Mesenchymal stem cell (in vitro differentiated cells and primary cell): ENCODE measurements at regions not wholly inside any gene's neighbourhood (a gene's known extent, or its start where the extent isn't known, plus 50 kb on each side); places are given as distances from the start of the nearest gene placed in this dataset.

Experiments
- DNase-seq: peaks from one replicate; pipeline ENCODE4 v3.0.0-alpha.2; 2013
- H2AFZ ChIP-seq: one replicate; pipeline ENCODE4 v1.6.1; 2013; ENCODE audit warnings: low read depth, mild to moderate bottlenecking, control low read depth, inconsistent platforms, low read length, moderate library complexity
- H2AK5ac ChIP-seq: 2 replicates; pipeline ENCODE4 v1.6.1; 2013; ENCODE audit warnings: low read length, moderate library complexity, mild to moderate bottlenecking, inconsistent platforms; ENCODE audit not compliant: severe bottlenecking
- H2BK120ac ChIP-seq: one replicate; pipeline ENCODE4 v1.6.1; 2013; ENCODE audit warnings: low read depth, mild to moderate bottlenecking, inconsistent platforms, low read length, moderate library complexity
- H2BK12ac ChIP-seq, 2 experiments: one replicate each; pipeline ENCODE4 v1.6.1; 2013; ENCODE audit warnings: inconsistent platforms in 2 of 2, low read length in 2 of 2, mild to moderate bottlenecking in 2 of 2, moderate library complexity in 2 of 2, control low read depth in 1 of 2
- H2BK15ac ChIP-seq: one replicate; pipeline ENCODE4 v1.6.1; 2013; ENCODE audit warnings: mild to moderate bottlenecking, low read depth, inconsistent platforms; ENCODE audit not compliant: poor library complexity, severe bottlenecking
- H2BK5ac ChIP-seq: 2 replicates; pipeline ENCODE4 v1.6.1; 2013; ENCODE audit warnings: low read depth, mild to moderate bottlenecking, low read length, control low read depth, inconsistent platforms; ENCODE audit not compliant: poor library complexity, severe bottlenecking
- H3K14ac ChIP-seq, 2 experiments: one replicate each; pipeline ENCODE4 v1.6.1; 2013; ENCODE audit warnings: inconsistent platforms in 2 of 2, low read length in 2 of 2, control low read depth in 1 of 2, mild to moderate bottlenecking in 1 of 2, moderate library complexity in 1 of 2
- H3K18ac ChIP-seq, 2 experiments: one replicate each; pipeline ENCODE4 v1.6.1; 2013; ENCODE audit warnings: inconsistent platforms in 2 of 2, low read length in 2 of 2, control low read depth in 1 of 2, low read depth in 1 of 2, mild to moderate bottlenecking in 1 of 2
- H3K23ac ChIP-seq, 2 experiments: one replicate each; pipeline ENCODE4 v1.6.1; 2013; ENCODE audit warnings: inconsistent platforms in 2 of 2, low read length in 2 of 2, mild to moderate bottlenecking in 2 of 2, moderate library complexity in 2 of 2, control low read depth in 1 of 2
- H3K27ac ChIP-seq: 2 replicates; pipeline ENCODE4 v1.5.1; 2013; ENCODE audit warnings: mild to moderate bottlenecking, moderate library complexity, low read length, control low read depth, inconsistent platforms; ENCODE audit not compliant: poor library complexity, severe bottlenecking
- H3K27me3 ChIP-seq, 2 experiments: 2 replicates each; pipeline versions ENCODE4 v1.6.1 to v1.7.0; 2013; ENCODE audit warnings: low read length in 2 of 2, mild to moderate bottlenecking in 2 of 2, moderate library complexity in 2 of 2, control low read depth in 1 of 2, inconsistent platforms in 1 of 2; ENCODE audit not compliant: control insufficient read depth in 1 of 2, insufficient read depth in 1 of 2
- H3K36me3 ChIP-seq, 2 experiments: 2 replicates each; pipeline versions ENCODE4 v1.6.1 to v1.7.0; 2013; ENCODE audit warnings: low read length in 2 of 2, control low read depth in 1 of 2, inconsistent platforms in 1 of 2, low read depth in 1 of 2, mild to moderate bottlenecking in 1 of 2; ENCODE audit not compliant: insufficient read depth in 2 of 2, control insufficient read depth in 1 of 2
- H3K4ac ChIP-seq, 2 experiments: one replicate each; pipeline ENCODE4 v1.6.1; 2013; ENCODE audit warnings: inconsistent platforms in 2 of 2, low read length in 2 of 2, mild to moderate bottlenecking in 2 of 2, moderate library complexity in 2 of 2, control low read depth in 1 of 2, low read depth in 1 of 2
- H3K4me1 ChIP-seq: 2 replicates; pipeline ENCODE4 v1.6.1; 2013; ENCODE audit warnings: low read depth, low read length, control low read depth; ENCODE audit not compliant: control insufficient read depth, insufficient read depth
- H3K4me2 ChIP-seq: 2 replicates; pipeline ENCODE4 v1.6.1; 2013; ENCODE audit warnings: low read length, mild to moderate bottlenecking, inconsistent platforms; ENCODE audit not compliant: poor library complexity, severe bottlenecking
- H3K4me3 ChIP-seq, 2 experiments: 2 replicates each; pipeline versions ENCODE4 v1.5.1 to v1.7.0; 2013; ENCODE audit warnings: low read length in 2 of 2, mild to moderate bottlenecking in 2 of 2, control low read depth in 1 of 2, low read depth in 1 of 2; ENCODE audit not compliant: insufficient read depth in 1 of 2
- H3K79me1 ChIP-seq: replicated peaks from 2 replicates; pipeline ENCODE4 v1.6.1; 2013; ENCODE audit warnings: mild to moderate bottlenecking, control low read depth, low read length, inconsistent platforms; ENCODE audit not compliant: poor library complexity, severe bottlenecking
- H3K9ac ChIP-seq: 2 replicates; pipeline ENCODE4 v1.7.0; 2013; ENCODE audit warnings: mild to moderate bottlenecking, low read length, moderate library complexity
- H3K9me3 ChIP-seq: 2 replicates; pipeline ENCODE4 v1.7.0; 2013; ENCODE audit warnings: mild to moderate bottlenecking, low read length; ENCODE audit not compliant: control insufficient read depth
- H4K8ac ChIP-seq: one replicate; pipeline ENCODE4 v1.6.1; 2013; ENCODE audit warnings: inconsistent platforms, mild to moderate bottlenecking, low read length, moderate library complexity
- H4K91ac ChIP-seq: one replicate; pipeline ENCODE4 v1.6.1; 2013; ENCODE audit warnings: mild to moderate bottlenecking, low read length, inconsistent platforms
- WGBS: methylation state at CpG from one replicate; pipeline ENCODE4 v1.1.7; 2013; ENCODE audit warnings: mixed read lengths; 5-methylcytosine and 5-hydroxymethylcytosine counted together

DNA sequence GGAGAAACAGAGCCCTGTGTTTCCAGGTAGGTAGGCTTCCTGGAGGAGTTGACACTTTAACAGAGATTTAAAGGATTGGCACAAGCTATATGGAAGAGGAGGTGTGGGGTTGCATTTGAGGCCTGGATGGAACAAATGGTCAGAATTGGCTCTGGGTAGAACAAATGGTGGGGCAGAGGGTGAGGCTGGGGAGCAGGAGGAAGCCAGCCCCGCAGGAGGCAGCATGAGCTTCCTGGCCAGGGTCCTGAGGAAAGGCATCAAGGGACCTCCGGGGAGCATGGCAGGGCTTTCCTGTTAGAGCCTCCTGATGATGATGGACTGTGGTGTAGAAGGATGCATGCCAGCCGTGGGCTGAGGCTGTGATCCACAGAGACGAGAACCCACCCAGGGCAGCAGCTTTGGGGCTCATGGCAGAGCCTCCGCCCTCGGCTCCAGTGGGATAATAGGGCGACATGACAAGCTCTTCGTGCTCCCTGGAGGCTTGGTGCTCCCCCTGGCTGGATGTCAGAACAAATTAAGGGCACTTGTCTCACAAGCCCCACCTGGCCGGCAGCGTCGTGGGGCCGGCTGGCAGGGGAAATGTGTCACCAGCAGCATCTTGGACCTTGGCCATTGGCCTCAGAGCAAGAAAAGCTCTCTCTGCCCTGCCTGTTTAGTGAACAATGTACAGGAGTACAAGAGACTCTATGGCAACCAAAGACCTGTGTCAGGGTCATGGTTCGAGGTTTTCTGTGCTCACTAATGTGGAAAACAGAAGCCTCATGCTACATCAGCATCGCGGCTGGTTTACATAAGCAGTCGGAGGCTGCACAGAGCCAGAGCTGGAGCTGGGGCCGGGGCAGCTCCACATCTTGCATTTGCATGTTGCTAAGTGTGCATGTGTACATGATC lies 153.5 kb downstream of the MYCN start:
- WGBS = 70% methylated on average over 17 of the region's 17 CpGs

DNA sequence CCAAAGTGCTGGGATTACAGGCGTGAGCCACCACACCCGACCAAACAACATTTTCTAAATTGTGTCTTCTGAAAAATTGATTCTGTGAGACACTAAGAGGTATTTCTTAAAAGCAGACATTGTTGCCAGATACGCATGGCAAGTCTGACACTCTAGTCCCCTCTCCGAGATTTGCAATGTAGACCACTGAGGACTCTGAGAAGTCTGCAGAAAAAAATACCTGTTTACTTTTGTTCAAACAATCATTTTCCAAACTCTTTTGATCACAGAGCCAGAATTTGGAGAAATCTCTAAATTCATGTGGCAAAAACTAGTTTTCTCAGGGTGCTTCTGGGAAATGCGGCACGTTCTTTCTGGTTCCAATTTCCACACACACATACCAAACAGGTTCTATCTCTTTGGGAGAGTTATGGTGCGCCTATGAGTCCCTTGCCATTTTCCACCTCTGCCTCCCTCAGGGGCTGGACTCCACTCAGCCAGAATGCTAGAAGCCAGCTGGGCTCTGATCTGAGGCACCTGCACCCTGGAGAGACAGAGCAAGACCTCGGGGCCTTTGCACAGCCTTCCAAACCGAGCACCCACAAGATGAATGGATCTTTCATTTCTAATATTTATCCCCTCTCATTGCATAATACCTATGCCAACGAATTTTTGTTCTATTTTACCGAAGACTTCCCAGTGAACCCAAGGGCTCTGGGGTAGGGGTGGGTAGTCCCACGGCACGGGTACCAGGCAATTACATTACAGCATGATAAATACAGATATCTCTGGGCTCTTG lies 152.7 kb downstream of the MYCN start:
- Histone ChIP-seq H2BK5ac (no peak overlapping the region), H3K4ac (no peak overlapping the region), H3K9me3 (no peaks in the 10 kb centered on the region)

More for the DNA sequence above, 153.5 kb downstream of the MYCN start:
- Histone ChIP-seq H3K23ac (no peak overlapping the region), H3K18ac (no peak overlapping the region), H3K14ac (no peak overlapping the region), H2AFZ (no peak overlapping the region), H2BK12ac (no peak overlapping the region), H3K4me3 (no peak overlapping the region), H3K79me1 (no peaks in the 10 kb centered on the region), H4K91ac (no peak overlapping the region), H2AK5ac (no peak overlapping the region), H3K4ac (no peak overlapping the region), H3K27me3 (no peaks in the 10 kb centered on the region), H2BK15ac (no peak overlapping the region), H2BK120ac (no peak overlapping the region), H3K4me1 (no peaks in the 10 kb centered on the region), H3K27ac (no peak overlapping the region), H2BK5ac (no peak overlapping the region), H4K8ac (no peak overlapping the region), H3K4me2 (no peak overlapping the region), H3K36me3 (no peaks in the 10 kb centered on the region), H3K9ac (no peak overlapping the region), H3K9me3 (no peaks in the 10 kb centered on the region)
- no peak for DNase-seq

DNA sequence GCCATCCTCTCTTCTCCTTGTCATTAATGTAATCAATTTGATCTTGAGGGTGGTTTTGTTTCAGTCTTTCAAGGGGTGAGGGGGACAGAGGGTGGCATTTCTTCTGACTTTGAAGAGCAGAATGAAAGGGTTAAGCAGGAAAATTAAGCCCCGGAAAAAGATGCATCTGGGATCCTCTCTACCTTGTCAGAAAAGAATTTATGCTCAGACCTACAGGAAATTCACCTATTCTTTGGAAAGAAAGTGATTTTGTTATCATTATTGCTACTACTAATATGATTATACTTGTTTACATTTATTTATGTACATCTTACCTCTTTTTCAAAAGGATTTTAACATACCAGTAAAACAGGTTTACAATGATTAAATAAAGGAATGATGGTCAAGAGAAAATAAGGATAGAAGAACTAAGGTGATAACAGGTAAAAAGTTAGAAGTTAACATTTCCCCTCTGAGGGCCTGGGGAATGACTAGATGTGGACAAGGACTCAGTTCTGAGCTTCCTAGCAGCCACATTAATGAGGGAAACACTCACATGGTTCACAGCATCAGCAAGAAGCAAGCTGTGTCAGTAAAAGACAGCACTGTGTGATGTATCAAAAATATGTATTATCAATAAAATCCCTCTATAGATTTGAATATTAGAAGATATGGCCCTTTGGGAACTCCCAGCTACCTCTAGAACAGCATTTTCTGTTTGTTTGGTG lies 151.4 kb downstream of the MYCN start:
- no peak for DNase-seq
- H3K4me1 ChIP-seq = no peaks in the 10 kb centered on the region
- no peak overlapping the region for H3K14ac ChIP-seq
- no peak overlapping the region for H3K23ac ChIP-seq
- H3K27me3 ChIP-seq = no peaks in the 10 kb centered on the region
- H3K79me1 ChIP-seq = no peaks in the 10 kb centered on the region
- H3K27ac ChIP-seq = no peak overlapping the region
- no peak overlapping the region for H2BK12ac ChIP-seq
- H4K8ac ChIP-seq = no peak overlapping the region
- no peak overlapping the region for H3K18ac ChIP-seq
- no peak overlapping the region for H2AK5ac ChIP-seq
- no peak overlapping the region for H2BK120ac ChIP-seq
- H2AFZ ChIP-seq = no peak overlapping the region
- H3K9me3 ChIP-seq = no peaks in the 10 kb centered on the region
- no peak overlapping the region for H3K4me3 ChIP-seq
- H2BK5ac ChIP-seq = no peak overlapping the region
- H3K4ac ChIP-seq = no peak overlapping the region
- no peak overlapping the region for H3K9ac ChIP-seq
- no CpG with 5 or more reads among the region's 1 CpG for WGBS
- no peak overlapping the region for H4K91ac ChIP-seq
- H3K4me2 ChIP-seq = no peak overlapping the region
- no peak overlapping the region for H2BK15ac ChIP-seq
- H3K36me3 ChIP-seq = no peaks in the 10 kb centered on the region

More for the DNA sequence above, 152.7 kb downstream of the MYCN start:
- H2BK120ac ChIP-seq = no peak overlapping the region
- no peaks in the 10 kb centered on the region for H3K4me1 ChIP-seq
- H3K36me3 ChIP-seq = no peaks in the 10 kb centered on the region
- no peak overlapping the region for H3K27ac ChIP-seq
- WGBS = 81% methylated on average over 12 of the region's 13 CpGs
- no peaks in the 10 kb centered on the region for H3K79me1 ChIP-seq
- no peak overlapping the region for H4K8ac ChIP-seq
- no peak overlapping the region for H2BK12ac ChIP-seq
- no peak overlapping the region for H3K14ac ChIP-seq
- no peak overlapping the region for H2BK15ac ChIP-seq
- DNase-seq = no peak
- no peak overlapping the region for H3K23ac ChIP-seq
- H3K18ac ChIP-seq = no peak overlapping the region
- no peak overlapping the region for H4K91ac ChIP-seq
- no peak overlapping the region for H3K4me2 ChIP-seq
- no peaks in the 10 kb centered on the region for H3K27me3 ChIP-seq
- H2AFZ ChIP-seq = no peak overlapping the region
- no peak overlapping the region for H2AK5ac ChIP-seq
- no peak overlapping the region for H3K9ac ChIP-seq
- no peak overlapping the region for H3K4me3 ChIP-seq
